Heart right ventricle (tissue), 16 donors: ENCODE measurements at regions not wholly inside any gene's neighbourhood (a gene's known extent, or its start where the extent isn't known, plus 50 kb on each side); places are given as distances from the start of the nearest gene placed in this dataset.

Experiments used
- ATAC-seq, 8 donors: fragments of 200-7000 bp; cut with Tn5 transposase; one replicate each; pipeline ENCODE4 v1.9.1; 2020; ENCODE audit warnings: mild to moderate bottlenecking in 8 of 8, moderate library complexity in 8 of 8, moderate number of reproducible peaks in 1 of 8
- DNase-seq, 2 donors: peaks; one replicate each; pipeline ENCODE4 v3.0.0-alpha.2; 2020
- H3K27ac ChIP-seq, 10 donors: fragments of 200-600 bp; sonication (generic) in 2 of 10; one replicate each; pipeline versions ENCODE4 v1.5.0 to v1.8.0; 2020 to 2022; ENCODE audit warnings: mild to moderate bottlenecking in 3 of 10
- H3K27me3 ChIP-seq, 7 donors: fragments of 200-600 bp; one replicate each; pipeline ENCODE4 v1.8.0; 2021 to 2022; ENCODE audit warnings: mild to moderate bottlenecking in 2 of 7
- H3K36me3 ChIP-seq, 9 donors: fragments of 200-600 bp; sonication (generic) in 1 of 9; one replicate each; pipeline versions ENCODE4 v1.5.0 to v1.8.0; 2020 to 2022; ENCODE audit warnings: mild to moderate bottlenecking in 2 of 9
- H3K4me1 ChIP-seq, 9 donors: fragments of 200-600 bp; sonication (generic) in 1 of 9; one replicate each; pipeline versions ENCODE4 v1.5.0 to v1.8.0; 2020 to 2022; ENCODE audit warnings: mild to moderate bottlenecking in 4 of 9
- H3K4me3 ChIP-seq, 10 donors: fragments of 200-600 bp; sonication (generic) in 2 of 10; one replicate each; pipeline versions ENCODE4 v1.5.0 to v1.8.0; 2020 to 2022; ENCODE audit warnings: mild to moderate bottlenecking in 7 of 10, moderate library complexity in 2 of 10
- H3K9me3 ChIP-seq, 11 donors: fragments of 200-600 bp in 10 of 11; sonication (generic) in 2 of 11; one replicate each; pipeline versions ENCODE4 v1.5.0 to v1.8.0; 2013 to 2022; ENCODE audit warnings: mild to moderate bottlenecking in 2 of 11, control low read depth in 1 of 11, moderate library complexity in 1 of 11
- WGBS, 2 donors: extraction: QIAGEN DNeasy Blood & Tissue Kit; methylation state at CpG; one replicate each; pipeline ENCODE4 v1.1.7; 2013; ENCODE audit warnings: inconsistent platforms in 1 of 2; 5-methylcytosine and 5-hydroxymethylcytosine counted together
- intact Hi-C, 10 donors: fragments of 100-400 bp; cut with DNase I; formaldehyde crosslinking; loops; one replicate each; pipeline versions ENCODE4 v1.11.1 to v1.14.2; 2022
- TF ChIP-seq, protein P1 (sequence below), 9 donors: fragments of 200-600 bp; sonication (generic) in 2 of 9; IDR thresholded peaks; one replicate each; pipeline versions ENCODE4 v1.5.0 to v1.8.0; 2021 to 2022; ENCODE audit warnings: antibody characterized with exemption in 9 of 9, mild to moderate bottlenecking in 5 of 9, moderate library complexity in 1 of 9
- donor health status: Arrhythmogenic right ventricular cardiomyopathy.
- donor health status: ischemic (EF 13 %, LVEDD 7.1; RV severe dilation, severe dysfunction).
- donor health status: healthy with polysubstance abuse.
- donor health status: DM: no; HTN: yes; CAD: no.
- donor health status: DM: no; HTN: no; CAD: no.
- donor health status: ischemic (EF 25% LVEDD 6.9; RV normal size, moderate dysfunction).
- donor health status: ischemic (EF 25% LVEDD 5.7; RV mildly dilated, moderate dysfunction).
- donor health status: healthy.
- donor health status: DM: yes; HTN: yes; CAD: no.
- donor health status: Ischemic cardiomyopathy.
- donor health status: ischemic (EF 35%, LVEDD 5.7; RV mildly dilated, moderate dysfunction).
- donor health status: nonischemic (EF 11% LVEDD 7.7; RV severe dilation, severe dysfunction).
- donor health status: DM: yes; HTN: yes; CAD: no.
- donor health status: PGD.
- donor health status: ischemic (EF 29% LVEDD 5.4; RV normal size, mild dysfunction).
- donor health status: nonischemic (EF 23%, LVEDD 6.1; RV moderate dilation, normal function).

DNA sequence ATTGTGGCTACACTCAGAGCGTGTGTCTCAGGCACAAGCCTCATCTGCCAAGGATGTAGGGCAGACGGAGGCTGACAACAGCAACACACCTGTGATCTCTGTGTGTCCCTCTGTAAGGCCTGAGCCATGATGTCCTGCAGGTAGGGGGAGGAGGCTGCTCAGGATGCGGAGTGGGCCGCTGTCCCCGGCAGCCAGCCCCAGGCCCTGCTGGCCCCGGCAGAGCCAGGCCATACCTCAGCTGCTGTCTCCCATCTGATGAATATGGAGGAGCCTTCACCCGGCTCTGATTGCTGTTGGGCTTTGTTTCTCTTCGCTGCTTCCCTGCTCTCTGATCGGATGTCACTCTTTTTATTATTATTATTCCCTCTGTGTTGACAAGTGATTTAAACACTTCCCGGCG, 83.6 kb upstream of the NCAM1 start:
- WGBS, 2 donors = 53 to 68% methylated on average over 11 of the region's 11 CpGs
- ATAC-seq (no peak), DNase-seq (no peak)
- Histone ChIP-seq H3K4me3 (no peak overlapping the region), H3K27me3 (no peaks in the 10 kb centered on the region), H3K27ac (no peak overlapping the region), H3K4me1 (peaks cover 0 to 18% (median 2%) of the 10 kb centered on the region in 9 donors), H3K36me3 (no peaks in the 10 kb centered on the region), H3K9me3 (no peaks in the 10 kb centered on the region)
- intact Hi-C loops = no loop called here
- TF ChIP-seq, protein P1, sequence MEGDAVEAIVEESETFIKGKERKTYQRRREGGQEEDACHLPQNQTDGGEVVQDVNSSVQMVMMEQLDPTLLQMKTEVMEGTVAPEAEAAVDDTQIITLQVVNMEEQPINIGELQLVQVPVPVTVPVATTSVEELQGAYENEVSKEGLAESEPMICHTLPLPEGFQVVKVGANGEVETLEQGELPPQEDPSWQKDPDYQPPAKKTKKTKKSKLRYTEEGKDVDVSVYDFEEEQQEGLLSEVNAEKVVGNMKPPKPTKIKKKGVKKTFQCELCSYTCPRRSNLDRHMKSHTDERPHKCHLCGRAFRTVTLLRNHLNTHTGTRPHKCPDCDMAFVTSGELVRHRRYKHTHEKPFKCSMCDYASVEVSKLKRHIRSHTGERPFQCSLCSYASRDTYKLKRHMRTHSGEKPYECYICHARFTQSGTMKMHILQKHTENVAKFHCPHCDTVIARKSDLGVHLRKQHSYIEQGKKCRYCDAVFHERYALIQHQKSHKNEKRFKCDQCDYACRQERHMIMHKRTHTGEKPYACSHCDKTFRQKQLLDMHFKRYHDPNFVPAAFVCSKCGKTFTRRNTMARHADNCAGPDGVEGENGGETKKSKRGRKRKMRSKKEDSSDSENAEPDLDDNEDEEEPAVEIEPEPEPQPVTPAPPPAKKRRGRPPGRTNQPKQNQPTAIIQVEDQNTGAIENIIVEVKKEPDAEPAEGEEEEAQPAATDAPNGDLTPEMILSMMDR (IDR thresholded peaks at IDR 0.05) = no peak

DNA sequence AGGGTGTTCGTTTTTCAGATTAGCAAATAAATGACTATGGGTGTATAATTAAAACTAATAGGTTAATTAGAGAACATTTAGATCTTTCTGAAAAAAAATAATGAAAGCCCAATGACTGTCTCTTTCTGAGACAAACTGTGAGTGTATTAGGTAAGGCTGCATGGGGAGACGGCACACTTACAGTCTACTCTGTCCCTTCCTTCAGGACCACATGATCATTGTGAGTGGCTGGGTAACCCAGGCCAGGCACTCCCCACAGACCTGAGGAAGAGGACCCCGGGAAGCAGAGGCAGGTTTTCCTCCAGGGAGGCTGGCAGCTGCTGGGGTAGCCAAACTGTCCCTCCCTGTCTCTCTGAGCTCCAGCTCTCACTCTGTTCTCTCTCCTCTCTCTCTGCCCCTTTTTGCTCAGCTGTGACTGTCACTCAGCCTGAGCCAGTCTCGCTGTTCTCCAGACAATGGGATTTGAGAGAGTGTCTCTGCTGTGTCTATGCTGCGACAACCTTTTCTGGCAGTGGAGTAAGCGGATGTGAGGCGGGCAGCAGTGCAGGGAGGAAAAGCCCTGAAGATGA, 83.1 kb upstream of the NCAM1 start:
- intact Hi-C loops = no loop called here
- Histone ChIP-seq H3K36me3 (no peaks in the 10 kb centered on the region), H3K27ac (no peak overlapping the region), H3K9me3 (no peaks in the 10 kb centered on the region), H3K27me3 (no peaks in the 10 kb centered on the region), H3K4me1 (peaks cover 0 to 24% (median 6%) of the 10 kb centered on the region in 9 donors), H3K4me3 (no peak overlapping the region)
- WGBS, 2 donors = 73 to 79% methylated on average over 7 of the region's 7 CpGs
- TF ChIP-seq, protein P1 (IDR thresholded peaks at IDR 0.05) = no peak
- no peak for DNase-seq
- ATAC-seq = no peak

DNA sequence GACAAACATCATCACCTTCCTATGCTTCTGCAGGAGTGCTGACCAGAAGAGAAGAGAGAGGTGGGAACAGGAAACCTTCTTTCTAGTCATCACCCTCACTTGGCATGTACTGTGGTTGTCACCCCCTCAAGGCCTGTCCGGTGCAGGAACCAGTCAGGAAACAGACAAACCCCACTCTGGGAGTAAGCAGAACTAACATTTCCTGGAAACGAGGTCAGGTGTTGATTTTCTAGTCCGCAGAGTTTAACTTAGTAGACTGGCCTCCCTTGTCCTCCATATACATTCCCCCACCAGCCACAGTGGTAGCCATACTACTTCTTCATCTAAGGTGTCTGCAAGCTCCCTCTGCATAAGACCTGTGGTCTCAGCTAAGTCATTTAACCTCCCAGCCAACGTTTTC, 80.7 kb upstream of the NCAM1 start:
- Histone ChIP-seq H3K4me1 (peaks cover 0 to 31% (median 12%) of the 10 kb centered on the region in 9 donors), H3K36me3 (no peaks in the 10 kb centered on the region), H3K4me3 (no peak overlapping the region), H3K9me3 (no peaks in the 10 kb centered on the region), H3K27ac (no peak overlapping the region), H3K27me3 (no peaks in the 10 kb centered on the region)
- intact Hi-C loops = loop anchor here in 1 of 10 donors (5.0 kb wide), 1 partner anchor 77 kb away; no protein-coding TSS in a partner anchor
- DNase-seq = no peak
- 41 to 50% methylated on average over 4 of the region's 4 CpGs for WGBS, 2 donors
- TF ChIP-seq, protein P1 (IDR thresholded peaks at IDR 0.05) = no peak
- no peak for ATAC-seq

DNA sequence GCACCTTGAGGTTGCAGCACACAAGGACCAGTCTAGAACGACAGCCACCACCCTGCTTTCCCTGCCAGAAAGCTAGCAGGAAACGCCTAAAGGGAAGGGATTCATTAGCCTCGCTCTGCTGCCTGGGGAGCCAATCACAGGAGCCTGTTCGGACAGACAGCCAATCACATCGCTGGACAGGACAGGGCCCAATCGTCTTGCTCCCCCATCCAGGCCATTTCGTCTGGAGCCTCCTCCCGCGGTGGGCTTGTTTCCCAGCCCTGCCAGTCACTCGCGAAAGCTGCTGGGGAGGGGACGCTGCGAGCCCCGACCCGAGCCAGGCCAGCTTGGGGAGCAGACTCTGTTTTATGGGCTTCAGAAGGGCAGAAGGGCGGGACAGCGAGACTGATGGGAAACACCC, 79.8 kb upstream of the NCAM1 start:
- intact Hi-C loops = loop anchor here in 1 of 10 donors (5.0 kb wide), 1 partner anchor 76 kb away; no protein-coding TSS in a partner anchor
- TF ChIP-seq, protein P1 (IDR thresholded peaks at IDR 0.05) = no peak
- Histone ChIP-seq H3K9me3 (no peaks in the 10 kb centered on the region), H3K4me3 (peak overlapping the region in 9 of 10 donors; percentile 22 to 53 (median 43)), H3K4me1 (peaks cover 0 to 31% (median 12%) of the 10 kb centered on the region in 9 donors), H3K27ac (peak overlapping the region in 9 of 10 donors; percentile 44 to 89 (median 72)), H3K27me3 (no peaks in the 10 kb centered on the region), H3K36me3 (no peaks in the 10 kb centered on the region)
- ATAC-seq (peak; percentile 91 to 95 (median 93)), DNase-seq (peak; percentile 71 to 80)
- WGBS, 2 donors = 18 to 32% methylated on average over 17 of the region's 17 CpGs
